Breast epithelium (tissue), 4 donors: ENCODE measurements at regions not wholly inside any gene's neighbourhood (a gene's known extent, or its start where the extent isn't known, plus 50 kb on each side); places are given as distances from the start of the nearest gene placed in this dataset.

Experiments used
- DNase-seq, 2 donors: peaks; one replicate each; pipeline ENCODE4 v3.0.0-alpha.2; 2019; ENCODE audit warnings: low spot score in 2 of 2
- H3K27ac ChIP-seq, 2 donors: fragments of 200-600 bp; sonication (generic) in 1 of 2; one replicate each; pipeline ENCODE4 v1.5.1; 2016 to 2019; ENCODE audit warnings: mild to moderate bottlenecking in 1 of 2
- H3K27me3 ChIP-seq, 2 donors: fragments of 200-600 bp; sonication (generic) in 1 of 2; one replicate each; pipeline versions ENCODE4 v1.5.1 to v1.6.0; 2017 to 2019; ENCODE audit warnings: control low read depth in 1 of 2, mild to moderate bottlenecking in 1 of 2
- H3K36me3 ChIP-seq: fragments of 200-600 bp; one replicate; pipeline ENCODE4 v1.5.1; 2019
- H3K4me1 ChIP-seq, 2 donors: fragments of 200-600 bp; sonication (generic); one replicate each; pipeline ENCODE4 v1.5.1; 2016 to 2019; ENCODE audit warnings: control low read depth in 1 of 2
- H3K4me3 ChIP-seq, 3 donors: fragments of 200-600 bp; sonication (generic); 1 replicate in 2 of 3; 2 replicates in 1 of 3; pipeline ENCODE4 v1.5.1; 2016 to 2019; ENCODE audit warnings: mild to moderate bottlenecking in 3 of 3, moderate library complexity in 2 of 3
- H3K9me3 ChIP-seq, 2 donors: fragments of 200-600 bp; sonication (generic) in 1 of 2; one replicate each; pipeline ENCODE4 v1.5.1; 2016 to 2019; ENCODE audit warnings: control low read depth in 1 of 2
- POLR2A ChIP-seq: fragments of 450-650 bp; IDR thresholded peaks from one replicate; pipeline ENCODE4 v1.6.1; 2016; ENCODE audit warnings: antibody characterized with exemption, mild to moderate bottlenecking, moderate library complexity
- POLR2AphosphoS5 ChIP-seq, 3 donors: sonication (generic); formaldehyde crosslinking; IDR thresholded peaks; one replicate each; pipeline ENCODE4 v1.6.1; 2017; ENCODE audit warnings: antibody characterized with exemption in 3 of 3
- intact Hi-C: fragments of 100-400 bp; cut with DNase I; formaldehyde crosslinking; loops from one replicate; pipeline ENCODE4 v1.15.1; 2023; ENCODE audit warnings: low total_unique reads
- TF ChIP-seq, protein P1 (sequence below), 3 donors: fragments of 450-650 bp; IDR thresholded peaks; one replicate each; pipeline ENCODE4 v1.5.1; 2016 to 2017; ENCODE audit warnings: antibody characterized with exemption in 3 of 3, mild to moderate bottlenecking in 3 of 3, moderate library complexity in 3 of 3

GRCh38 chr1:238468068-238468467 lies 577.3 kb upstream of the ZP4 start:
- TF ChIP-seq, protein P1, sequence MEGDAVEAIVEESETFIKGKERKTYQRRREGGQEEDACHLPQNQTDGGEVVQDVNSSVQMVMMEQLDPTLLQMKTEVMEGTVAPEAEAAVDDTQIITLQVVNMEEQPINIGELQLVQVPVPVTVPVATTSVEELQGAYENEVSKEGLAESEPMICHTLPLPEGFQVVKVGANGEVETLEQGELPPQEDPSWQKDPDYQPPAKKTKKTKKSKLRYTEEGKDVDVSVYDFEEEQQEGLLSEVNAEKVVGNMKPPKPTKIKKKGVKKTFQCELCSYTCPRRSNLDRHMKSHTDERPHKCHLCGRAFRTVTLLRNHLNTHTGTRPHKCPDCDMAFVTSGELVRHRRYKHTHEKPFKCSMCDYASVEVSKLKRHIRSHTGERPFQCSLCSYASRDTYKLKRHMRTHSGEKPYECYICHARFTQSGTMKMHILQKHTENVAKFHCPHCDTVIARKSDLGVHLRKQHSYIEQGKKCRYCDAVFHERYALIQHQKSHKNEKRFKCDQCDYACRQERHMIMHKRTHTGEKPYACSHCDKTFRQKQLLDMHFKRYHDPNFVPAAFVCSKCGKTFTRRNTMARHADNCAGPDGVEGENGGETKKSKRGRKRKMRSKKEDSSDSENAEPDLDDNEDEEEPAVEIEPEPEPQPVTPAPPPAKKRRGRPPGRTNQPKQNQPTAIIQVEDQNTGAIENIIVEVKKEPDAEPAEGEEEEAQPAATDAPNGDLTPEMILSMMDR (IDR thresholded peaks at IDR 0.05): no peak
- TF ChIP-seq POLR2A (no peak), POLR2AphosphoS5 (IDR thresholded peaks at IDR 0.05) (no peak)
- Histone ChIP-seq H3K4me3 (no peak overlapping the region), H3K9me3 (no peaks in the 10 kb centered on the region), H3K27me3 (no peaks in the 10 kb centered on the region), H3K27ac (no peak overlapping the region), H3K4me1 (no peaks in the 10 kb centered on the region), H3K36me3 (no peaks in the 10 kb centered on the region)
- intact Hi-C loops: no loop called here
- DNase-seq: no peak

GRCh38 chr1:238466459-238466858 lies 575.7 kb upstream of the ZP4 start:
- H3K36me3 ChIP-seq: no peaks in the 10 kb centered on the region
- TF ChIP-seq POLR2AphosphoS5 (IDR thresholded peaks at IDR 0.05): no peak
- no peak for TF ChIP-seq POLR2A
- TF ChIP-seq, protein P1 (IDR thresholded peaks at IDR 0.05): no peak
- DNase-seq: no peak
- no peaks in the 10 kb centered on the region for H3K9me3 ChIP-seq
- H3K27ac ChIP-seq: no peak overlapping the region
- no peaks in the 10 kb centered on the region for H3K4me1 ChIP-seq
- intact Hi-C loops: no loop called here
- no peaks in the 10 kb centered on the region for H3K27me3 ChIP-seq
- H3K4me3 ChIP-seq: no peak overlapping the region

DNA sequence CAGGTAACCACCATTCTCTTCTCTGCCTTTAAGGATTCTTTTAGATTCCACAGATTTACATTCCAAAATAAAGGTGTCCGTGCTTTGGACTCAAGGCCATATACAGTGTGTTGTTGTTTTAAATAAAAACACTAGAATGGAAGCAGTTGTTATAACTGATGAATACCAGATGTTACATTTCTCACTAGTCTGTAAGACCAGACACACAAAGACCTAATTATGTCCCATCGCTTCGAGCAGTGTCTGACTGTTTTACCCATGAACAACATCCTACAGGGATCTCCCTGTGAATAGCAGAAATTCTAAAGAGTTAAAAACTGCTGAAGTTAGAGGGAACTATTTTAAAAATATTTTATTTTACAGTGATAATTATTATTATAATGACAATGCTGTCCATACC lies 574.7 kb upstream of the ZP4 start:
- intact Hi-C loops: no loop called here
- TF ChIP-seq POLR2A (no peak), POLR2AphosphoS5 (IDR thresholded peaks at IDR 0.05) (no peak)
- TF ChIP-seq, protein P1 (IDR thresholded peaks at IDR 0.05): no peak
- no peak for DNase-seq
- no peak overlapping the region for H3K27ac ChIP-seq
- H3K4me3 ChIP-seq: no peak overlapping the region
- H3K9me3 ChIP-seq: no peaks in the 10 kb centered on the region
- no peaks in the 10 kb centered on the region for H3K36me3 ChIP-seq
- no peaks in the 10 kb centered on the region for H3K27me3 ChIP-seq
- no peaks in the 10 kb centered on the region for H3K4me1 ChIP-seq

DNA sequence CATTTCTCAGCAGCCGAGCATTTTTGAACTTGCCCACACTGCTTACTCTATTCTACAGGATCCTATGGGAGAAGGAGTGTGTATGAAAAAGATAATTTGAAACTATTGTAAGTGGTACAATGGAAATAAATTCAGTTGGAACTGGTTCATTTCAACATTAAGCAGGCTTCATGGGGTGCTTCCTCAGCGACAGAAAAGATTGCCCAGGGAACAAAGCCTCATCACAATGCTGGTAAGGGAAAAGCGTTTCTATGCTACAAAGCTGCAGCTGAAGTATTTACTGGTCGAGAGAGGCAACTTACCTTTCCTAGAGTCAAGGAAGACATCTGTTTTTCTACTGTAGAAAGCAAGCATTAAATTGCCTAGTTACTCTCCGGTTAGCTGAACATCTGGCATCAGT lies 568.2 kb upstream of the ZP4 start:
- TF ChIP-seq POLR2AphosphoS5 (IDR thresholded peaks at IDR 0.05) (no peak), POLR2A (no peak)
- TF ChIP-seq, protein P1 (IDR thresholded peaks at IDR 0.05): no peak
- no peak overlapping the region for H3K27ac ChIP-seq
- no peak overlapping the region for H3K4me3 ChIP-seq
- no peak for DNase-seq
- H3K9me3 ChIP-seq: no peaks in the 10 kb centered on the region
- H3K27me3 ChIP-seq: no peaks in the 10 kb centered on the region
- H3K36me3 ChIP-seq: no peaks in the 10 kb centered on the region
- H3K4me1 ChIP-seq: no peaks in the 10 kb centered on the region
- intact Hi-C loops: no loop called here

DNA sequence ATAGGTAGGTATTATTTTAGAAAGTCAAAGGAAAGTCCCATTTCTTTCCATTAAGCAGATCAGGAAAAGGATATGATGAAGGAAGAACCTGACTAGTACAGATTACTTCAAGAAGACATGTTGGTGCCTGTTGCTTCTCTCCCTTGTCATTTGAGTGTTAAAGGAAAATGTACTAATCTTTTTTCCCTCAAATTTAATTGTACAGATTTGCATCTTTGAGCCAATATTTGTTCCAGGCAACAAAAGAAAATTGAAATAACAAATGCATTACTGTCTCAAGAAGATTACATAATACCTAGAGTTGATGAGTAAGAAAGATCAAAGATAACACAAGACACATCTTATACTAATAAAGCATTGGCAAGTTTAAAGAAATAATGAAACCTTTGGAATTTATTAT lies 566.9 kb upstream of the ZP4 start:
- no peak for DNase-seq
- no peak overlapping the region for H3K4me3 ChIP-seq
- no peaks in the 10 kb centered on the region for H3K27me3 ChIP-seq
- H3K4me1 ChIP-seq: no peaks in the 10 kb centered on the region
- no peak overlapping the region for H3K27ac ChIP-seq
- intact Hi-C loops: no loop called here
- H3K9me3 ChIP-seq: no peaks in the 10 kb centered on the region
- TF ChIP-seq, protein P1 (IDR thresholded peaks at IDR 0.05): no peak
- TF ChIP-seq POLR2AphosphoS5 (IDR thresholded peaks at IDR 0.05): no peak
- TF ChIP-seq POLR2A: no peak
- no peaks in the 10 kb centered on the region for H3K36me3 ChIP-seq
